HL-60 (cell line): ENCODE measurements at regions not wholly inside any gene's neighbourhood (a gene's known extent, or its start where the extent isn't known, plus 50 kb on each side); places are given as distances from the start of the nearest gene placed in this dataset.

ENCODE experiments used
- GABPA ChIP-seq: IDR thresholded peaks from 2 replicates; pipeline ENCODE4 v1.6.1; 2012; ENCODE audit warnings: low read depth
- TF ChIP-seq, protein P1 (sequence below): IDR thresholded peaks from one replicate; pipeline ENCODE4 v1.5.1; 2011; ENCODE audit warnings: low read length, control low read depth, inconsistent platforms; ENCODE audit not compliant: insufficient read depth

GRCh38 chr14:59132796-59133494 is 55.5 kb upstream of the DAAM1 start:
- TF ChIP-seq, protein P1, sequence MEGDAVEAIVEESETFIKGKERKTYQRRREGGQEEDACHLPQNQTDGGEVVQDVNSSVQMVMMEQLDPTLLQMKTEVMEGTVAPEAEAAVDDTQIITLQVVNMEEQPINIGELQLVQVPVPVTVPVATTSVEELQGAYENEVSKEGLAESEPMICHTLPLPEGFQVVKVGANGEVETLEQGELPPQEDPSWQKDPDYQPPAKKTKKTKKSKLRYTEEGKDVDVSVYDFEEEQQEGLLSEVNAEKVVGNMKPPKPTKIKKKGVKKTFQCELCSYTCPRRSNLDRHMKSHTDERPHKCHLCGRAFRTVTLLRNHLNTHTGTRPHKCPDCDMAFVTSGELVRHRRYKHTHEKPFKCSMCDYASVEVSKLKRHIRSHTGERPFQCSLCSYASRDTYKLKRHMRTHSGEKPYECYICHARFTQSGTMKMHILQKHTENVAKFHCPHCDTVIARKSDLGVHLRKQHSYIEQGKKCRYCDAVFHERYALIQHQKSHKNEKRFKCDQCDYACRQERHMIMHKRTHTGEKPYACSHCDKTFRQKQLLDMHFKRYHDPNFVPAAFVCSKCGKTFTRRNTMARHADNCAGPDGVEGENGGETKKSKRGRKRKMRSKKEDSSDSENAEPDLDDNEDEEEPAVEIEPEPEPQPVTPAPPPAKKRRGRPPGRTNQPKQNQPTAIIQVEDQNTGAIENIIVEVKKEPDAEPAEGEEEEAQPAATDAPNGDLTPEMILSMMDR = no peak
- TF ChIP-seq GABPA = no peak
